Activated CD8-positive, alpha-beta memory T cell treated with anti-CD3 and anti-CD28 coated beads, Interleukin-2, amount 50 U/mL, for 48 hours (primary cell): ENCODE measurements at regions not wholly inside any gene's neighbourhood (a gene's known extent, or its start where the extent isn't known, plus 50 kb on each side); places are given as distances from the start of the nearest gene placed in this dataset.
A peak's percentile ranks its signal among the peaks of the same experiment; 100 is the strongest.

Source experiments
- DNase-seq: peaks from one replicate; pipeline ENCODE4 v3.0.0-alpha.2; 2020

GRCh38 chr17:34771891-34772290, 189.4 kb downstream of the CCT6B start:
- no peak for DNase-seq

- DNase-seq: no peak
Measured at GRCh38 chr17:34770586-34770985, 190.7 kb downstream of the CCT6B start.

GRCh38 chr17:34769899-34770298, 190.5 kb downstream of the TMEM132E start:
- DNase-seq: no peak

GRCh38 chr17:34769049-34769448, 189.7 kb downstream of the TMEM132E start:
- no peak for DNase-seq

GRCh38 chr17:34765291-34765690, 185.9 kb downstream of the TMEM132E start:
- no peak for DNase-seq

GRCh38 chr17:34764716-34765115, 185.3 kb downstream of the TMEM132E start:
- DNase-seq: no peak

GRCh38 chr17:34763728-34764665, 184.6 kb downstream of the TMEM132E start:
- no peak for DNase-seq

GRCh38 chr17:34762078-34762477, 182.7 kb downstream of the TMEM132E start:
- no peak for DNase-seq

- no peak for DNase-seq
Measured at GRCh38 chr17:34761646-34762045, 182.3 kb downstream of the TMEM132E start.

- DNase-seq: no peak
Measured at GRCh38 chr17:34760931-34761495, 181.6 kb downstream of the TMEM132E start.

- DNase-seq: no peak
Measured at GRCh38 chr17:34758718-34759117, 179.3 kb downstream of the TMEM132E start.

GRCh38 chr17:34758316-34758715, 178.9 kb downstream of the TMEM132E start:
- DNase-seq: no peak

GRCh38 chr17:34757611-34758010, 178.2 kb downstream of the TMEM132E start:
- DNase-seq: no peak

GRCh38 chr17:34757106-34757505, 177.7 kb downstream of the TMEM132E start:
- DNase-seq: no peak

- no peak for DNase-seq
Measured at GRCh38 chr17:34756637-34757021, 177.2 kb downstream of the TMEM132E start.

- DNase-seq: no peak
Measured at GRCh38 chr17:34755981-34756636, 176.7 kb downstream of the TMEM132E start.

- DNase-seq: no peak
Measured at GRCh38 chr17:34755371-34755770, 176.0 kb downstream of the TMEM132E start.

GRCh38 chr17:34750004-34750403, 170.6 kb downstream of the TMEM132E start:
- DNase-seq: no peak

GRCh38 chr17:34741967-34742366, 162.6 kb downstream of the TMEM132E start:
- DNase-seq: no peak

- DNase-seq: peak; percentile 28
Measured at GRCh38 chr17:34740565-34741520, 161.5 kb downstream of the TMEM132E start.

GRCh38 chr17:34739386-34739785, 160.0 kb downstream of the TMEM132E start:
- peak; percentile 20 for DNase-seq

- DNase-seq: peak; percentile 7
Measured at GRCh38 chr17:34737673-34738072, 158.3 kb downstream of the TMEM132E start.

- DNase-seq: peak; percentile 29
Measured at GRCh38 chr17:34736611-34737010, 157.2 kb downstream of the TMEM132E start.
